Tibial nerve (tissue), 4 donors: ENCODE measurements at regions not wholly inside any gene's neighbourhood (a gene's known extent, or its start where the extent isn't known, plus 50 kb on each side); places are given as distances from the start of the nearest gene placed in this dataset.

Experiments used
- DNase-seq, 2 donors: peaks; one replicate each; pipeline ENCODE4 v3.0.0-alpha.2; 2019; ENCODE audit warnings: low spot score in 2 of 2
- H3K27ac ChIP-seq, 4 donors: fragments of 200-600 bp; sonication (generic) in 3 of 4; one replicate each; pipeline ENCODE4 v1.5.1; 2017 to 2019; ENCODE audit warnings: mild to moderate bottlenecking in 1 of 4
- H3K27me3 ChIP-seq, 2 donors: fragments of 200-600 bp; sonication (generic) in 1 of 2; one replicate each; pipeline versions ENCODE4 v1.5.1 to v1.6.0; 2017 to 2019
- H3K36me3 ChIP-seq, 3 donors: fragments of 200-600 bp; sonication (generic); one replicate each; pipeline ENCODE4 v1.5.1; 2018 to 2019
- H3K4me1 ChIP-seq, 4 donors: fragments of 200-600 bp; sonication (generic) in 3 of 4; one replicate each; pipeline ENCODE4 v1.5.1; 2017 to 2019
- H3K4me3 ChIP-seq, 4 donors: fragments of 200-600 bp; sonication (generic) in 3 of 4; one replicate each; pipeline ENCODE4 v1.5.1; 2017 to 2019; ENCODE audit warnings: mild to moderate bottlenecking in 1 of 4, moderate library complexity in 1 of 4
- H3K9me3 ChIP-seq, 4 donors: fragments of 200-600 bp; sonication (generic) in 3 of 4; one replicate each; pipeline ENCODE4 v1.5.1; 2017 to 2019
- CTCF ChIP-seq, 5 experiments: fragments of 200-600 bp in 3 of 5; fragments of 450-650 bp in 2 of 5; sonication (generic) in 3 of 5; IDR thresholded peaks; one replicate each; pipeline ENCODE4 v1.5.1; 2016 to 2019; ENCODE audit warnings: antibody characterized with exemption in 5 of 5, mild to moderate bottlenecking in 3 of 5, moderate library complexity in 2 of 5
- EP300 ChIP-seq, 2 donors: sonication (generic); formaldehyde crosslinking; IDR thresholded peaks; one replicate each; pipeline ENCODE4 v1.6.1; 2017; ENCODE audit warnings: antibody characterized with exemption in 2 of 2, mild to moderate bottlenecking in 1 of 2
- POLR2A ChIP-seq, 2 donors: fragments of 450-650 bp; IDR thresholded peaks; one replicate each; pipeline ENCODE4 v1.6.1; 2017; ENCODE audit warnings: antibody characterized with exemption in 2 of 2, mild to moderate bottlenecking in 2 of 2, moderate library complexity in 2 of 2
- WGBS, 2 donors: methylation state at CpG; one replicate each; pipeline ENCODE4 v1.1.5; 2018; 5-methylcytosine and 5-hydroxymethylcytosine counted together

- Histone ChIP-seq H3K9me3 (no peaks in the 10 kb centered on the region), H3K4me1 (peaks cover 0 to 7% (median 2%) of the 10 kb centered on the region in 4 donors), H3K27ac (no peak overlapping the region), H3K4me3 (no peak overlapping the region), H3K36me3 (no peaks in the 10 kb centered on the region), H3K27me3 (no peaks in the 10 kb centered on the region)
- no peak for DNase-seq
- TF ChIP-seq EP300 (IDR thresholded peaks at IDR 0.05) (no peak), POLR2A (IDR thresholded peaks at IDR 0.05) (no peak), CTCF (IDR thresholded peaks at IDR 0.05) (no peak)
- WGBS, 2 donors, result 26 to 32% methylated on average over 1 of the region's 1 CpG
Observed at GRCh38 chr3:153094386-153094785, 67.6 kb upstream of the RAP2B start.

- DNase-seq, result no peak
- Histone ChIP-seq H3K27me3 (no peaks in the 10 kb centered on the region), H3K27ac (no peak overlapping the region), H3K9me3 (no peaks in the 10 kb centered on the region), H3K36me3 (no peaks in the 10 kb centered on the region), H3K4me3 (no peak overlapping the region), H3K4me1 (peaks cover 0 to 7% (median 2%) of the 10 kb centered on the region in 4 donors)
- WGBS, 2 donors, result 94 to 100% methylated on average over 1 of the region's 1 CpG
- TF ChIP-seq POLR2A (IDR thresholded peaks at IDR 0.05) (no peak), CTCF (IDR thresholded peaks at IDR 0.05) (no peak), EP300 (IDR thresholded peaks at IDR 0.05) (no peak)
Observed at GRCh38 chr3:153095441-153095840, 66.6 kb upstream of the RAP2B start.

- no peaks in the 10 kb centered on the region for H3K36me3 ChIP-seq
- no peak overlapping the region for H3K27ac ChIP-seq
- 64 to 71% methylated on average over 7 of the region's 7 CpGs for WGBS, 2 donors
- H3K9me3 ChIP-seq, result no peaks in the 10 kb centered on the region
- TF ChIP-seq EP300 (IDR thresholded peaks at IDR 0.05), result no peak
- TF ChIP-seq CTCF (IDR thresholded peaks at IDR 0.05), result no peak
- no peak for TF ChIP-seq POLR2A (IDR thresholded peaks at IDR 0.05)
- peaks cover 0 to 7% (median 2%) of the 10 kb centered on the region in 4 donors for H3K4me1 ChIP-seq
- H3K27me3 ChIP-seq, result no peaks in the 10 kb centered on the region
- no peak overlapping the region for H3K4me3 ChIP-seq
- DNase-seq, result no peak
Observed at GRCh38 chr3:153096731-153097131, 65.3 kb upstream of the RAP2B start.

- H3K4me1 ChIP-seq, result peaks cover 0 to 7% (median 2%) of the 10 kb centered on the region in 4 donors
- TF ChIP-seq EP300 (IDR thresholded peaks at IDR 0.05), result no peak
- TF ChIP-seq CTCF (IDR thresholded peaks at IDR 0.05), result no peak
- no peak for TF ChIP-seq POLR2A (IDR thresholded peaks at IDR 0.05)
- H3K27ac ChIP-seq, result no peak overlapping the region
- H3K27me3 ChIP-seq, result no peaks in the 10 kb centered on the region
- H3K36me3 ChIP-seq, result no peaks in the 10 kb centered on the region
- no peak for DNase-seq
- no peak overlapping the region for H3K4me3 ChIP-seq
- no peaks in the 10 kb centered on the region for H3K9me3 ChIP-seq
Observed at GRCh38 chr3:153097213-153097612, 64.8 kb upstream of the RAP2B start.

- Histone ChIP-seq H3K4me3 (no peak overlapping the region), H3K27ac (no peak overlapping the region), H3K27me3 (no peaks in the 10 kb centered on the region), H3K4me1 (peaks cover 0 to 1% (median 0%) of the 10 kb centered on the region in 4 donors), H3K36me3 (no peaks in the 10 kb centered on the region), H3K9me3 (no peaks in the 10 kb centered on the region)
- no peak for DNase-seq
- 91 to 94% methylated on average over 9 of the region's 9 CpGs for WGBS, 2 donors
- TF ChIP-seq POLR2A (IDR thresholded peaks at IDR 0.05), result no peak
- no peak for TF ChIP-seq EP300 (IDR thresholded peaks at IDR 0.05)
- no peak for TF ChIP-seq CTCF (IDR thresholded peaks at IDR 0.05)
Observed at GRCh38 chr3:153099131-153099530, 62.9 kb upstream of the RAP2B start.
